ENCODE measurements at regions not wholly inside any gene's neighbourhood (a gene's known extent, or its start where the extent isn't known, plus 50 kb on each side); places are given as distances from the start of the nearest gene placed in this dataset.

GRCh38 chrX:4206941-4207340, 493.5 kb upstream of the PRKX start:
- DNase-seq, result no peak

GRCh38 chrX:4197971-4198370, 484.5 kb upstream of the PRKX start:
- DNase-seq, result no peak

GRCh38 chrX:4193500-4194155, 480.2 kb upstream of the PRKX start:
- no peak for DNase-seq

- DNase-seq, result no peak
Observed at GRCh38 chrX:4186331-4186730, 472.9 kb upstream of the PRKX start.

- no peak for DNase-seq
Observed at GRCh38 chrX:4185086-4185485, 471.6 kb upstream of the PRKX start.

- DNase-seq, result no peak
Observed at GRCh38 chrX:4182408-4182806, 469.0 kb upstream of the PRKX start.

GRCh38 chrX:4181782-4182407, 468.4 kb upstream of the PRKX start:
- no peak for DNase-seq

- no peak for DNase-seq
Observed at GRCh38 chrX:4179031-4179430, 465.6 kb upstream of the PRKX start.

- no peak for DNase-seq
Observed at GRCh38 chrX:4175221-4175620, 461.8 kb upstream of the PRKX start.

GRCh38 chrX:4173743-4174142, 460.3 kb upstream of the PRKX start:
- no peak for DNase-seq

- DNase-seq, result no peak
Observed at GRCh38 chrX:4151798-4152197, 438.3 kb upstream of the PRKX start.

- no peak for DNase-seq
Observed at GRCh38 chrX:4150259-4150658, 436.8 kb upstream of the PRKX start.

- no peak for DNase-seq
Observed at GRCh38 chrX:4129626-4130025, 416.2 kb upstream of the PRKX start.

GRCh38 chrX:4118666-4119530, 405.4 kb upstream of the PRKX start:
- DNase-seq, result no peak

- DNase-seq, result no peak
Observed at GRCh38 chrX:4110964-4111363, 397.5 kb upstream of the PRKX start.

- no peak for DNase-seq
Observed at GRCh38 chrX:4094926-4095325, 381.5 kb upstream of the PRKX start.

GRCh38 chrX:4091046-4091760, 377.8 kb upstream of the PRKX start:
- no peak for DNase-seq

GRCh38 chrX:4059893-4060292, 346.4 kb upstream of the PRKX start:
- DNase-seq, result no peak

- DNase-seq, result no peak
Observed at GRCh38 chrX:4043951-4044350, 330.5 kb upstream of the PRKX start.

- DNase-seq, result no peak
Observed at GRCh38 chrX:4035874-4036273, 322.4 kb upstream of the PRKX start.

- no peak for DNase-seq
Observed at GRCh38 chrX:4028151-4028550, 314.7 kb upstream of the PRKX start.

- no peak for DNase-seq
Observed at GRCh38 chrX:4005281-4005680, 291.8 kb upstream of the PRKX start.

- no peak for DNase-seq
Observed at GRCh38 chrX:4004822-4005221, 291.4 kb upstream of the PRKX start.
